ENCODE measurements at regions not wholly inside any gene's neighbourhood (a gene's known extent, or its start where the extent isn't known, plus 50 kb on each side); places are given as distances from the start of the nearest gene placed in this dataset.
"Not testable (repeated sequence)": the region's sequence is repeated elsewhere in the genome, so short reads cannot be mapped to it uniquely, and the experiment has no call there.

DNA sequence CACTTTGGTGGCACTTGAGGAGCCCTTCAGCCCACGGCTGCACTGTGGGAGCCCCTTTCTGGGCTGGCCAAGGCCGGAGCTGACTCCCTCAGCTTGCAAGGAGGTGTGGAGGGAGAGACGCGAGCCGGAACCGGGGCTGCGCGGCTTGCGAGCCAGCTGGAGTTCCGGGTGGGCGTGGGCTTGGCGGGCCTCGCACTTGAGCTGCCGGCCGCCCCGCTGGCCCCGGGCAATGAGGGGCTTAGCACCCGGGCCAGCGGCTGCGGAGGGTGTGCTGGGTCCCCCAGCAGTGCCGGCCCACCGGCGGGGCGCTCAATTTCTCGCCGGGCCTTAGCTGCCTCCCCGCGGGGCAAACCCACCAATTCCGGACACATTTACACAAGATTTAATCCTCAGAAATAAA lies 113.7 kb upstream of the RXFP1 start:
- DNase-seq: not testable (repeated sequence)

DNA sequence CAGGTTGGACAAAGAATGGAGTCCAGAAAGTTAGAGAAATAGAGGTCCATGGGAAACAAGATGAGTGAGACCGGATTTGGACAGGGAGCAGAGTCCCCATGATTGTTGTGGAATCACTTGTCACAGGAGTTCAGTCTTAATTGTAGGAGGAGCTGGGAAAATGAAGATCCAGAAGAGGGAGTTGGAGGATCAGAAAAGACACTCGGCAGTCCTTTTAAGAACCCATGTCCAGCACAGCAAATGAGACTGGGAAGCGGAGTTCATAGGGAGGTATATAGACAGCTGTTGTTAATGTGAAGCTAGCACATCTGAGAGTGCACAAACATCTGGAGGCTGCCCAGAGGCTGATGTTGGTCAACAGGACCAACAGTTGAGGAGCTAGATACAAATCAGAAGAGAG lies 111.4 kb upstream of the RXFP1 start:
- no peak for DNase-seq

DNA sequence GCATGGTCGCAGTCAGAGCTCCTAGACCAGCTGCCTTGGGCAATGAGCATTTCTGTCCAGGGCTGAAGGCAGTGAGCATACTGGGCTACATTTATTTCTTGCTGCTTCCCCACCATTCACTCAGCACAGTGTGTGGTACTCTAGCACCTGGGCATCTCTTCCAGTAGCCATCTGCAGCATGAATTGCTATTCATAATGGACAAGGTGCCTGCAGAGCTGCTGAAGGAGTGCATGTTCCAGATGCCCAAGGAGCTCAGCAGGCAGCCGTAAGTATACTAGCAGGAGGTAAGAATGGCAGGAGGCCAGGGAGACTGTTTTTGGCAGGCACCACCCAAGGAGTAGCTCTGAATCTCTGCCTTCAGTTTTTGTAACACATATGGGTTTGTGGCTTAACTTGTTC lies 110.4 kb upstream of the RXFP1 start:
- DNase-seq: no peak

DNA sequence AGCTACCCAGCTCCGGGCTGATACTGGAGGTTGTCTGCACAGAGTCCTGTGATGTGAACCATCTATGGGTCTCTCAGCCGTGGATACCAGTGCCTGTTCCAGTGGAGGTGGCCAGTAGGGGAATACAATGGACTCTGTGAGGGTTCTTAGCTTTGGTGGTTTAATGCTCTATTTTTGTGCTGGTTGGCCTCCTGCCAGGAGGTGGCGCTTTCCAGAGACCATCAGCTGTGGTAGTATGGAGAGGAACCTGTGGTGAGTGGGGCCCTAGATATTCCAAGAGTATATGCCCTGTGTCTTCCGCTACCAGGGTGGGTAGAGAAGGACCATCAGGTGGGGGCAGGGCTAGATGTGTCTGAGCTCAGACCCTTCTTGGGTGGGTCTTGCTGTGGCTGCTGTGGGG lies 103.0 kb upstream of the RXFP1 start:
- DNase-seq: not testable (repeated sequence)

DNA sequence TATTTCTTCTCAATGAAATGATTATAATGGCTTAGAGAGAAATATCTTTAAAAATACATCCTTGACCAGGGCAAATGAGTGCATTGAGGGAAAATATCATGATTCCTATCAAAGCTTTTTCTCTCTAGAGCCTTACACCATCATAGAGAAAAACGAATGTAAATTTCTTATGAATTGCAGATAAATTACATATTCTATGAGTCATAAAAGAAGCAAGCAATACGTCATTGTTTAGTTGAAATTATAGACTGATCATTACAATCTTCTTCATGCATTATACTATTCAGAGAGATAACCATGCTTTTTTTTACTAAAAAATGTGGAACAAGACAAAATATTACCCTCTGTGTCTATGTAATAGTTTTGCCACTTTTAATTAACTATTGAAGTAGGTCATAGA lies 100.9 kb upstream of the RXFP1 start:
- DNase-seq: no peak

- DNase-seq: no peak
Observed at GRCh38 chr4:158422546-158422945, 99.1 kb upstream of the RXFP1 start.

GRCh38 chr4:158428242-158428641 lies 93.4 kb upstream of the RXFP1 start:
- no peak for DNase-seq

- DNase-seq: no peak
Observed at GRCh38 chr4:158442736-158443135, 78.9 kb upstream of the RXFP1 start.

DNA sequence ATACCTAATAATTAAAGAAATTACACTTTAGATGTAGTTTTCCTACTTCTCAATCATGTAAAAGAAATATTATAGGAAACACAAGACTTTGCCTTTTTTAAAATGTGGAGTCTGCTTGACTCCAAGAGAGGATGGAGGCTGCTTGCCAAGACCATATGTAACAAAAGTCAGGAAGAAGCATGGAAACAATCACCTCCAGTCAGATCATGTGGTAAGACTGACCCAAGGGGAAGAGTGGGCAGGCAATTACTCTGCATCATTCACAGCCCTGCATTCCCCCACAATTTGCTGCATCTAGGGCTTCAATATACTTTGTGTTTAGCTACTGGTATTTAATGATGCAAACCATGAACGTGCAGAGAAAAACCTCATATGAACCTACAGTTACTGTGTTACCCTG lies 78.0 kb upstream of the RXFP1 start:
- DNase-seq: no peak

GRCh38 chr4:158444621-158445020 lies 77.1 kb upstream of the RXFP1 start:
- no peak for DNase-seq

DNA sequence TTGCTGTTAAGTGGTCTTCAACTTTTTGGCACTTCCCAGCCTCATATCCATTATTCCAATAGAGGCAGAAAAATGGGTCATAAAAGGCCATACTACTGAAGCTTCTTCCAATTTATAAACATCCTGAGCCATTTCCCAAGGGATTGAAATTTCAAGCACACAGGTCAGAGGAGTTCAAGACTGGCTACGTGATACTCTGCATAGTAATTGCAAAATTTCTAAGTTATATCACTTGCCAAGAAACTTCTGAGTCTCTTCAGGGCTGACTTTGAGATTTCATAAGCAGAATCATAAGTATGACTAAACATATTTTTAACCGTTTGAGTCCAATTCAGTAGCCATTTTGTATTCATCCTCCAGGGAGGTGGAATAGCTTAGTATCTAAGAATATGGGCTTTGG lies 75.6 kb upstream of the RXFP1 start:
- peak; percentile 20 for DNase-seq

GRCh38 chr4:158450741-158451140 lies 70.9 kb upstream of the RXFP1 start:
- no peak for DNase-seq

DNA sequence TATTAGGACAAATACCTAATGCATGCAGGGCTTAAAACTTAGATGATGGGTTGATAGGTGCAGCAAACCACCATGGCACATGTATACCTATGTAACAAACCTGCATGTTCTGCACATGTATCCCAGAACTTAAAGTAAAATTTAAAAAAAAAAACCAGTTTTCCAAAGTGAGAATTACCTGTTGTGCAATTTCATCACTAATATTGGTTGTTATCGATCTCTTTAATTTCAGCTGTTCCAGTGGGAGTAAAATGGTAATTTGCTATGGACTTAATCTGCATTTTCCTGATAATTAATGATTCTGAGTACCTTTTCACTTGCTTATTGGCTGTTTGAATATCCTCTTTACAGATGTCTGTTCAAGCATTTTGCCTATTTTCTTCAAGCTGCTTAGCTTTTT lies 69.6 kb upstream of the RXFP1 start:
- not testable (repeated sequence) for DNase-seq

DNA sequence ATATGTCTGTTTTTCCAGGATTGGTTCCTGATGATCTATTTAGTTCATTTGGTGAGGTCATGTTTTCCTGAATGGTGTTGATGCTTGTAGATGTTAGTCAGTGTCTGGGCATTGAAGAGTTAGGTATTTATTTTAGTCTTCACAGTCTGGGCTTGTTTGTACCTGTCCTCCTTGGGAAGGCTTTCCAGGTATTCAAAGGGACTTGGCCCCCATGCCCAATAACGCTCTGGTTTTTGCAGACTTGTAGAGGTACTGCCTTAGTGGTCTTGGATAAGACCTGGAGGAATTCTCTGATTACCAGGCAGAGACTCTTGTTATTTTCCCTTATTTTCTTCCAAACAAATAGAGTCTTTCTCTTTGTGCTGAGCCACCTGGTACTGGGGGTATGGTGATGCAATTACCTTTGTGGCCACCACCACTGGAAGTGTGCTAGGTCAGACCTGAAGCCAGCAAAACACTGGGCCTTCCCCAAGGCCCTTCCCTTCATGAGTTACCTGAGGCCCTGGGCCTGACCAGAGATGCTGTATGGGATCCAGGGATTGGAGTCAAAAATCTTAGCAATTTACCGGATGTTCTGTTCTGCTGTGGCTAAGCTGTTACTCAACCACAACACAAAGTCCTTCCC lies 63.3 kb upstream of the RXFP1 start:
- DNase-seq: no peak

DNA sequence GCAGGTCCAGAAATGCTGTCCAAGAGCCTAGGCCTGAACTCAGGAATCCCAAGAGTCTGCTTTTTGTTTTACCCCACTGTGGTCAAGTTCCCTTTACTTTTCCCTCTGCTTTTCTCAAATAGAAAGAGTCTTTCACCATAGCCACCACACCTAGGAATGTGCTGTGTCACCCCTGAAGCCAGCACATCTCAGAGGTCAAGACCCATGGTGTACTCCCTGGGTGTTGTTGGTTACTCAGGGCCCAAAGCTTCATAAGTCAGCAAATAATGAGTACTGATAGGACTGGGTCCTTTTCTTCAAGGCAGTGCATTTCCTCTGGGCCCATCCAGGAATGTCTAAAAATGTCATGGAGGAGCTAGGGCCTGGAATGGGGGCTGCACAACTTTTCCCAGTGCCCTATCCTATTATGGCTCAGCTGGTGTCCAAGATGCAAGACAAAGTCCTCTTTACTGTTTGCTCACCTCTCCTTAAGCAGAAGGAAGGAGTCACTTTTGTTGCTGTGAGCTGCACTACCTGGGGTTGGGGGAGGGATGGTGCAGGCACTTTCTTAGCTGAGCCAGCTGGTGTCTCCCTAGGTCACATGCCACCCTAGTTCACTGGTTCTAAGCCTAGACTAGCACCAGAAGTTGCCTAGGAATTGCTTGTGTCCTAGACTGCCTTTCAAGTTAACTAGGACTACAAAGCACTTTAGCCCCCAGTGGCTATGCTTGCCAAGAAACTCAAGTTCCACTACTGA lies 62.4 kb upstream of the RXFP1 start:
- no peak for DNase-seq

DNA sequence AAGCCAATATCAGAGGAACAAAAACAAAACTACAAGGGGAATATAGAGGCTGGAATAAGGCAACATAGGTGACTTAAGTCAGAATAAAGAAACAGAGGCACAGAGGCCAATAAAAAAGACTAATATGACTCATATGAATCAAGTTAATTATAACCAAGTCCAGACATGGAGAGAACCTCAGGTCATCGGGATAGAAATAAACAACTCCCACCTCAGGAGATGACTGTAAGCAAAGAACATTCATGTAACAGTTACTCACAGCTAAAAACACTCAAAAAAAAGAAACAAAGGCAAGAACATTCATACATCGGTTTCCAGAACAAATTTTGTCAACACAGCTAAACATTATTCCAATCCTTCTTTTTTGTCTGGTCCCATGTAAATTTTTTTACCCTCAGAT lies 60.3 kb upstream of the RXFP1 start:
- DNase-seq: no peak

- no peak for DNase-seq
Observed at GRCh38 chr4:158462611-158463010, 59.1 kb upstream of the RXFP1 start.

All from fibroblast of skin of abdomen (primary cell).